ENCODE measurements at regions not wholly inside any gene's neighbourhood (a gene's known extent, or its start where the extent isn't known, plus 50 kb on each side); places are given as distances from the start of the nearest gene placed in this dataset.

DNA sequence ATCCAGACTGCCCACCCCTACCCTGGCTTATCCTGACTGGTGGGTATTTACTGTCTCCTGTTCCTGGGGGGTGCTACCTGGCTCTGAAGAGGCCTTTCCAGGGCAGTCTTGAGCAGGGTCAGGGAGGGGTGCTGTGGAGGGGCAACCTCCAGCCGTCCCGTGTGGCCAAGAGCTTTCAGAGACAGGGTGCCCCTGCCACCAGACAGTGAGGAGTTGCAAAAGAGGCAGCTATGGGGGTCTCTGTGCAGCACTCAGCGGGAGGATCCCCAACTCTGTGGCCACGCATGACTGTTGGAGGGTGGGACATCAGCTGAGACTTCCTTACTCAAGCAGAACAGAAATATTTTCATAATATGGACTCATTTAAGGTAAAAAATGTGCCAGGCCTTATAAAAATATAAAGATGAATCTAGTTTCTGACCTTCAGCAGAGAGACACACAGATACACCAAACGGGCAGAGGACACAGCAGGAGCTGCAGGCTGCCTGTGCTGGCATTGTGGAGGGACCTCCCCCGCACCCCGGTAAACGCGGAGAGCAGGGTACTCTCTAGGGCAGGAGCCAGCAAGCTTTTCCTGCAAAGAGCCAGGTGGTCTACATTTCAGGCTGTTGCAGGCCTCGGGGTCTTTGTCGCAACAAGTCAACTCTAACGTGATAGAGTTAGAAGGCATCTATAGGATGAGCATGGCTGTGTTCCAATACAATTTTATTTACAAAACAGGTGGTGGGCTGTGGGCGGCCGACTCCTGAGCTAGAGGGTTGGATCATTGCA is 252.6 kb downstream of the RHOU start:
- no peak for DNase-seq (ENCODE audit: extremely low spot score, unreplicated experiment)
- H3K9me3 Mint-ChIP-seq (ENCODE audit: unreplicated experiment) = no peaks in the 10 kb centered on the region
- no peak overlapping the region for H3K27ac Mint-ChIP-seq (ENCODE audit: unreplicated experiment)
- peaks cover 6% of the 10 kb centered on the region for H3K27me3 Mint-ChIP-seq (ENCODE audit: unreplicated experiment)
- TF ChIP-seq, protein P1, sequence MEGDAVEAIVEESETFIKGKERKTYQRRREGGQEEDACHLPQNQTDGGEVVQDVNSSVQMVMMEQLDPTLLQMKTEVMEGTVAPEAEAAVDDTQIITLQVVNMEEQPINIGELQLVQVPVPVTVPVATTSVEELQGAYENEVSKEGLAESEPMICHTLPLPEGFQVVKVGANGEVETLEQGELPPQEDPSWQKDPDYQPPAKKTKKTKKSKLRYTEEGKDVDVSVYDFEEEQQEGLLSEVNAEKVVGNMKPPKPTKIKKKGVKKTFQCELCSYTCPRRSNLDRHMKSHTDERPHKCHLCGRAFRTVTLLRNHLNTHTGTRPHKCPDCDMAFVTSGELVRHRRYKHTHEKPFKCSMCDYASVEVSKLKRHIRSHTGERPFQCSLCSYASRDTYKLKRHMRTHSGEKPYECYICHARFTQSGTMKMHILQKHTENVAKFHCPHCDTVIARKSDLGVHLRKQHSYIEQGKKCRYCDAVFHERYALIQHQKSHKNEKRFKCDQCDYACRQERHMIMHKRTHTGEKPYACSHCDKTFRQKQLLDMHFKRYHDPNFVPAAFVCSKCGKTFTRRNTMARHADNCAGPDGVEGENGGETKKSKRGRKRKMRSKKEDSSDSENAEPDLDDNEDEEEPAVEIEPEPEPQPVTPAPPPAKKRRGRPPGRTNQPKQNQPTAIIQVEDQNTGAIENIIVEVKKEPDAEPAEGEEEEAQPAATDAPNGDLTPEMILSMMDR (IDR thresholded peaks at IDR 0.05) = no peak
- no peaks in the 10 kb centered on the region for H3K36me3 Mint-ChIP-seq (ENCODE audit: unreplicated experiment)
- peaks cover 11% of the 10 kb centered on the region for H3K4me1 Mint-ChIP-seq (ENCODE audit: unreplicated experiment)
- H3K4me3 Mint-ChIP-seq (ENCODE audit: unreplicated experiment) = no peak overlapping the region

DNA sequence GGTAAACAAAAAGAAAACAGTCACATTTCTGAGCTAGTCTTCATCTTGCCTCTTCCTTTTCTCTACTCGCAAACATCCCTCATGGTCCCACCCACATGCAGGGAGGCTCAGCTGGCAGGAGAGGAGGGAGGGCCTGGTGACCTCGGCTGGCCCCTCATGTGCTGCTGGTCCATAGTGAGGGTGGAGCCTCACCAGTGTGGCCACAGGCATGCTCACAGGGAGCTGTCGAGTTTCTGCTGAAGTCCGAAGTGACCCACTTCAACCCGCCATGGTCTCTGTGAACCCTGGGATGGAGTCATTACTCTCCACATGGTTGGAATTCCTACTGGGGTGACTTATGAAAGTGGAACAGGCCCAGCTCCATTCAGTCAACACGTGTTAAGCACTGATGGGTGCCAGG is 253.4 kb downstream of the RHOU start:
- TF ChIP-seq, protein P1 (IDR thresholded peaks at IDR 0.05) = no peak
- Mint-ChIP-seq H3K9me3 (ENCODE audit: unreplicated experiment) (no peaks in the 10 kb centered on the region), H3K27me3 (ENCODE audit: unreplicated experiment) (peaks cover 10% of the 10 kb centered on the region), H3K4me1 (ENCODE audit: unreplicated experiment) (peaks cover 11% of the 10 kb centered on the region), H3K36me3 (ENCODE audit: unreplicated experiment) (no peaks in the 10 kb centered on the region), H3K27ac (ENCODE audit: unreplicated experiment) (no peak overlapping the region), H3K4me3 (ENCODE audit: unreplicated experiment) (no peak overlapping the region)
- DNase-seq (ENCODE audit: extremely low spot score, unreplicated experiment) = no peak

DNA sequence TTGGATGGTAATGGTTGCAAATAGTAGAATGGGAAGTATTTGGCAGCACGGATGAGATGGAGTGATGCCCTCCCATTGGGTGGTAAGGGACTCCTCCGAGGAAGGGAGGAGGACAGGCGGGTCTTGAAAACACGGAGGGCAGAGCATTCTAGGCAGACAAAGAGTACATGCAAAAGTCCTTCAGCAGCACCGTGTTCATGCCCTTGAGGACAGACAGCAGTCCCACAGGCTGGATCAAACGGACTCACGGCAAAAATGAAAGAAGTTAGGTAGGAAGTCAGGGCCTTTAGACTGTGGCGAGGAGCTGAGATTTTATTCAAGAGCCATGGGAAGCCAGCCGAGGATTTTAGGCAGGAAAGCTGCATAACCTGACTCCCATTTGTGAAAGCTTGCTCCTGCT is 253.9 kb downstream of the RHOU start:
- Mint-ChIP-seq H3K36me3 (ENCODE audit: unreplicated experiment) (no peaks in the 10 kb centered on the region), H3K4me3 (ENCODE audit: unreplicated experiment) (no peak overlapping the region), H3K27ac (ENCODE audit: unreplicated experiment) (no peak overlapping the region), H3K9me3 (ENCODE audit: unreplicated experiment) (no peaks in the 10 kb centered on the region), H3K4me1 (ENCODE audit: unreplicated experiment) (peaks cover 11% of the 10 kb centered on the region), H3K27me3 (ENCODE audit: unreplicated experiment) (peaks cover 14% of the 10 kb centered on the region)
- TF ChIP-seq, protein P1 (IDR thresholded peaks at IDR 0.05) = no peak
- no peak for DNase-seq (ENCODE audit: extremely low spot score, unreplicated experiment)

DNA sequence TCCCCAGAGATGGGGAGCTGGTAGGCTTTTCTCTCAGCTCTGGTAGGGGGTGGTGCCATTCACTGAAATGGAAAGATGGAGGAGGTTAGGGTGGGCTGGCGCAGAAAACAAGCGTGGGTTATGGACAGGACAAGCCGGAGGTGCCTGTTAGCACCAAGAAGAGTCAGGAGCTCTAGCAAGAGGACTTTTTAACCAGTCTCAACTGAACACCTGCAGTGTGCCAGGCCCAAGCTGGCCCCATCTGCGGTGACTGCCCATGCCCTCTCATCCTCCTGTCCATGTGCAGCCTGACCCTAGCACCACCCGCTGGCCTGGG is 254.4 kb downstream of the RHOU start:
- DNase-seq (ENCODE audit: extremely low spot score, unreplicated experiment) = no peak
- Mint-ChIP-seq H3K9me3 (ENCODE audit: unreplicated experiment) (no peaks in the 10 kb centered on the region), H3K4me1 (ENCODE audit: unreplicated experiment) (peaks cover 11% of the 10 kb centered on the region), H3K4me3 (ENCODE audit: unreplicated experiment) (no peak overlapping the region), H3K36me3 (ENCODE audit: unreplicated experiment) (no peaks in the 10 kb centered on the region), H3K27me3 (ENCODE audit: unreplicated experiment) (peaks cover 18% of the 10 kb centered on the region), H3K27ac (ENCODE audit: unreplicated experiment) (no peak overlapping the region)
- TF ChIP-seq, protein P1 (IDR thresholded peaks at IDR 0.05) = no peak

DNA sequence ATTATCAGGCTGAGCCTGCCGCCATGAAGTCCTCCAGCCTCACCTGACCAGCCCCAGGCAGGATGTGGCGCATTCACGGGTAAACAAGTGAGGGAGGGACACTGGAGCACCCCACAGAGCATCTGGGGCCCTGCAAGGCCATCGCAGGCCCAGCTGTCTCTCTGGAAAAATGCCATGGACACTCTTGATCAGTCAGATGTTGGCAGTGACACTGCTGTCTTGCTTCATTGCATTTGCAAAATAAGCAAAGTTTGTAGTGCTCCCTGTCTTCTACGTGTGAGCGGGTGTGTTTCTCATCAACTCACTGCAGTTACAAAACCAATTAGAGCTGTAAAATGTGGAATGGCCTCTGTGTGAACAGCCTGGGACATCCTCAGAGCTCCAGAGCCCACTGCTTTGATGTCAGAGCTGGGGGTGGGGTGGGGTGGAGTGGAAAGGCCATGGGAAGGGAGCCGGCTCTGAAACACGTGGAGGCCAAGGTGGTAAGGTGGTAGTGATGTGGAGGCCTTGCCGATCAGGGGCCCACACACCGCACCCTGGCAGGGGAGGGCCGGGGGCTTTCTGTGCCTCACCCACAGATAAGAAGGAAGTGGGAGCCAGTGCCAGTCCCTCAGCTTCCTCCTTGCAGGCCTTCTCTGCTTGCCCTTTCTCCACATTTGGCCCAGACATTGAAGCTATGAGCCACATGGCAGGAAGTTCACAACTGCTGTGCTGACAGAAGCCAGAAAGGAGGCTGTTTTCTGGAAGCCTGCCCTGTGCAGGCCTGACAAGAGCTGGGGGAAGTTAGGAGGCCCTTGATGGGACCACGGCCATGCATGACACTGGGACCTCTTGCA is 254.9 kb downstream of the RHOU start:
- TF ChIP-seq, protein P1 (IDR thresholded peaks at IDR 0.05) = no peak
- no peaks in the 10 kb centered on the region for H3K36me3 Mint-ChIP-seq (ENCODE audit: unreplicated experiment)
- DNase-seq (ENCODE audit: extremely low spot score, unreplicated experiment) = no peak
- peaks cover 11% of the 10 kb centered on the region for H3K4me1 Mint-ChIP-seq (ENCODE audit: unreplicated experiment)
- H3K27me3 Mint-ChIP-seq (ENCODE audit: unreplicated experiment) = peaks cover 21% of the 10 kb centered on the region
- no peak overlapping the region for H3K27ac Mint-ChIP-seq (ENCODE audit: unreplicated experiment)
- H3K4me3 Mint-ChIP-seq (ENCODE audit: unreplicated experiment) = no peak overlapping the region
- no peaks in the 10 kb centered on the region for H3K9me3 Mint-ChIP-seq (ENCODE audit: unreplicated experiment)

All from osteocyte (in vitro differentiated cells).